ENCODE measurements at regions not wholly inside any gene's neighbourhood (a gene's known extent, or its start where the extent isn't known, plus 50 kb on each side); places are given as distances from the start of the nearest gene placed in this dataset.
A peak's percentile ranks its signal among the peaks of the same experiment; 100 is the strongest.
"Not testable (repeated sequence)": the region's sequence is repeated elsewhere in the genome, so short reads cannot be mapped to it uniquely, and the experiment has no call there.

DNA sequence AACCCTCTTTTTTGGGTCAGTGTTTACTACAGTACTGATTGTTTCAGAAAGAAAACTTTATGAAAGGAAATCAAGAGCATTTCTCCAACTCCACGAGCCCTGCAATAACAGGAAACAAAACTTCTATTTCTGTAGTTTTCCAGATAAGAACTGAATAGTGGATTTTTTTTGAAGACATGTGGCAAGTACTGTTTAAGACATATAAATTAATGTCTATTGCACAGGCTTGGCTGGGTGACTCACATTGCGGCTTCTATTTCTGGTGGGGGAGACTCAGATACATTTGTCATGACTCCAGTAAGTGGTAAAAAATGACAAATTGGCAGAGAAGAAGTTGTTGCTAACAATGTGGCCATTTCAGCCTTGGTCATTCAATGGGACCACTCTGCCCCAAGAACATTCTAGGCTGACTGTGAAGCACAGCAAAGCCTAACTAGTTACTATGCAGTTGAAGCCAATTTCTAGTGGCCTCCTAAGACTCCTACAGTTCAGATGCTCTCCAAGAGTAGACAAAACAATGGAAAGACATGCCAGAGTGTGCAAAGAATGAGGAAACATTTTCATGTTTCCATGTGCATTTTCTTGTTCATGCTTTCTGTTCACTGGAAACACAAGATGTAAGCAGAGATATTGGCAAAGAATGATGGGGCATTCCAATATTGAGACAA, 200.9 kb downstream of the EDN1 start:
- Histone ChIP-seq H3K9me3 (ENCODE audit: severe bottlenecking) (no peaks in the 10 kb centered on the region), H3K4me1 (ENCODE audit: insufficient read depth, poor library complexity, severe bottlenecking) (peaks cover 27% of the 10 kb centered on the region), H3K27me3 (ENCODE audit: insufficient read depth, poor library complexity, severe bottlenecking) (no peaks in the 10 kb centered on the region), H3K4me3 (ENCODE audit: severe bottlenecking) (no peak overlapping the region), H3K27ac (ENCODE audit: poor library complexity, severe bottlenecking) (peak overlapping the region; percentile 71), H3K36me3 (ENCODE audit: low read depth) (no peaks in the 10 kb centered on the region)
- TF ChIP-seq, protein P1, sequence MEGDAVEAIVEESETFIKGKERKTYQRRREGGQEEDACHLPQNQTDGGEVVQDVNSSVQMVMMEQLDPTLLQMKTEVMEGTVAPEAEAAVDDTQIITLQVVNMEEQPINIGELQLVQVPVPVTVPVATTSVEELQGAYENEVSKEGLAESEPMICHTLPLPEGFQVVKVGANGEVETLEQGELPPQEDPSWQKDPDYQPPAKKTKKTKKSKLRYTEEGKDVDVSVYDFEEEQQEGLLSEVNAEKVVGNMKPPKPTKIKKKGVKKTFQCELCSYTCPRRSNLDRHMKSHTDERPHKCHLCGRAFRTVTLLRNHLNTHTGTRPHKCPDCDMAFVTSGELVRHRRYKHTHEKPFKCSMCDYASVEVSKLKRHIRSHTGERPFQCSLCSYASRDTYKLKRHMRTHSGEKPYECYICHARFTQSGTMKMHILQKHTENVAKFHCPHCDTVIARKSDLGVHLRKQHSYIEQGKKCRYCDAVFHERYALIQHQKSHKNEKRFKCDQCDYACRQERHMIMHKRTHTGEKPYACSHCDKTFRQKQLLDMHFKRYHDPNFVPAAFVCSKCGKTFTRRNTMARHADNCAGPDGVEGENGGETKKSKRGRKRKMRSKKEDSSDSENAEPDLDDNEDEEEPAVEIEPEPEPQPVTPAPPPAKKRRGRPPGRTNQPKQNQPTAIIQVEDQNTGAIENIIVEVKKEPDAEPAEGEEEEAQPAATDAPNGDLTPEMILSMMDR (IDR thresholded peaks at IDR 0.05; ENCODE audit: poor library complexity, severe bottlenecking), result no peak
- DNase-seq (ENCODE audit: low spot score) (peak; percentile 62), ATAC-seq (ENCODE audit: low read depth) (peak; percentile 84)

DNA sequence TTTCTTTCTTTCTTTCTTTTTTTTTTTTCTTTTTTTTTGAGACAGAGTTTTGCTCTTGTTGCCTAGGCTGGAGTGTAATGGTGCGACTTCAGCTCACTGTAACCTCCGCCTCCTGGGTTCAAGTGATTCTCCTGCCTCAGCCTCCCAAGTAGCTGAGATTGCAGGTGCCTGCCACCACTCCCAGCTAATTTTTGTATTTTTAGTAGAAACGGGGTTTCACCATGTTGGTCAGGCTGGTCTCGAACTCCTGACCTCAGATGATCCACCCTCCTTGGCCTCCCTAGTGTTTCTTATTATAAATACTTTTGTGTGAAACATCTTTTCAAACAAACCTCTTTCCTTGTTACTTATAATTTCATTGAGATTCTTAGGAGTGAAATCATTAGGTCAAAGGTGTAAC, 202.8 kb downstream of the EDN1 start:
- peak overlapping the region; percentile 71 for H3K27ac ChIP-seq (ENCODE audit: poor library complexity, severe bottlenecking)
- not testable (repeated sequence) for DNase-seq (ENCODE audit: low spot score); H3K4me3 ChIP-seq (ENCODE audit: severe bottlenecking); ATAC-seq (ENCODE audit: low read depth); H3K9me3 ChIP-seq (ENCODE audit: severe bottlenecking); H3K27me3 ChIP-seq (ENCODE audit: insufficient read depth, poor library complexity, severe bottlenecking); H3K36me3 ChIP-seq (ENCODE audit: low read depth)
- H3K4me1 ChIP-seq (ENCODE audit: insufficient read depth, poor library complexity, severe bottlenecking), result peaks cover 27% of the 10 kb centered on the region

DNA sequence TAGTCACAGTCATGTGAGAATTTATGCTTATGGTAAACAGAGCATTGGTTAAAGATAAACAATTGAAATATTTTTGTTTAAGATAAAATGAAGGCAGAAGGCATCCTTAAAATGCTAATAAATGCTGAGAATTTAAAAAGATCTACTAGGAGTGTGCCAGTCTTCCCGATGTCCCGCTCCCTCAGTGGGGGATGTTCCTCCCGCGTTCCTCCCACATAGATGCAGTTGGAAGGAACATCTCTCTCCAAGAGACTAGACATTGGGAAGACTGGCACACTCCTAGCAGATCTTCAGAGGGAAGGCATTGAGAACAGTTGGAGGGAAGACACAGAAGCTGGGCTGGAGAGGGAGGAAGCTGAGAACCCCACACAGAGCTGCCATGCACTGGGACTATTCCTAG, 203.3 kb downstream of the EDN1 start:
- Histone ChIP-seq H3K27me3 (ENCODE audit: insufficient read depth, poor library complexity, severe bottlenecking) (no peaks in the 10 kb centered on the region), H3K9me3 (ENCODE audit: severe bottlenecking) (no peaks in the 10 kb centered on the region), H3K36me3 (ENCODE audit: low read depth) (no peaks in the 10 kb centered on the region), H3K4me3 (ENCODE audit: severe bottlenecking) (no peak overlapping the region), H3K27ac (ENCODE audit: poor library complexity, severe bottlenecking) (no peak overlapping the region), H3K4me1 (ENCODE audit: insufficient read depth, poor library complexity, severe bottlenecking) (peaks cover 27% of the 10 kb centered on the region)
- TF ChIP-seq, protein P1 (IDR thresholded peaks at IDR 0.05; ENCODE audit: poor library complexity, severe bottlenecking), result no peak
- ATAC-seq (ENCODE audit: low read depth) (no peak), DNase-seq (ENCODE audit: low spot score) (no peak)

DNA sequence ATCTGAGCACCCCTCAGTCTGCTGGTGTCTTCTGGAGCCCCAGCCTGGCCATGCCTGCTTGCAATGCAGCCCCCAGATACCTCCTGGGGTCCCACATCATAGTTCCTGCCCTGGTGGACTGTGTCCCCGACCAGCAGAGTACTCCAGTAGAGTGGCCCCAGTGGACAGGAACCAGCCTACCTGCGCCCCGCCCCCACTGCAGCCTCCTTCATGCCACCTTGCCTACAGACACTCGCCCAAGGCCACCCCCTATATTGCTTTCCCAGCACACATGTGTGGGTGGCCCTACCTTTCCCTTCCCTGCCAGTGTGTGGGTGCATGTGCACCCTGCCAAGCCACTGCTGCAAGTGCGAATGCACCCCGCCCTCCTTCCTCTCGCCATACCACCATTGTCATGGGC, 204.0 kb downstream of the EDN1 start:
- no peak overlapping the region for H3K4me3 ChIP-seq (ENCODE audit: severe bottlenecking)

DNA sequence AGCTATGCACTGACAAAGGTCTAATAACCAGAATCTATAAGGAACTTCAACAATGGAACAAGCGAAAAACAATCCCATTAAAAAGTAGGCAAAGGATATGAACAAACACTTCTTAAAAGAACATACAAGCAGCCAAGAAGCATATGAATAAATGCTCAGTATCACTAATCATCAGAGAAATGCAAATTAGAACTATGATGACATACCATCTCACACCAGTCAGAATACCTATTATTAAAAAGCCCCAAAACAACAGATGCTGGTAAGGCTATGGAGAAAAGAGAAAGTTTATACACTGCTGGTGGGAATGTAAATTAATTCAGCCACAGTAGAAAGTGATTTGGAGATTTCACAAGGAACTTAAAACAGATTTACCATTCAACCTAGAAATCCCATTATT, 211.8 kb downstream of the EDN1 start:
- TF ChIP-seq, protein P1 (IDR thresholded peaks at IDR 0.05; ENCODE audit: poor library complexity, severe bottlenecking), result no peak
- DNase-seq (ENCODE audit: low spot score), result no peak
- ATAC-seq (ENCODE audit: low read depth), result no peak

More for the DNA sequence above, 204.0 kb downstream of the EDN1 start:
- TF ChIP-seq, protein P1 (IDR thresholded peaks at IDR 0.05; ENCODE audit: poor library complexity, severe bottlenecking), result no peak
- no peaks in the 10 kb centered on the region for H3K27me3 ChIP-seq (ENCODE audit: insufficient read depth, poor library complexity, severe bottlenecking)
- H3K9me3 ChIP-seq (ENCODE audit: severe bottlenecking), result no peaks in the 10 kb centered on the region
- DNase-seq (ENCODE audit: low spot score) (no peak), ATAC-seq (ENCODE audit: low read depth) (no peak)
- H3K36me3 ChIP-seq (ENCODE audit: low read depth), result no peaks in the 10 kb centered on the region
- no peak overlapping the region for H3K27ac ChIP-seq (ENCODE audit: poor library complexity, severe bottlenecking)
- H3K4me1 ChIP-seq (ENCODE audit: insufficient read depth, poor library complexity, severe bottlenecking), result peaks cover 27% of the 10 kb centered on the region

More for the DNA sequence above, 211.8 kb downstream of the EDN1 start:
- no peak overlapping the region for H3K27ac ChIP-seq (ENCODE audit: poor library complexity, severe bottlenecking)
- H3K4me1 ChIP-seq (ENCODE audit: insufficient read depth, poor library complexity, severe bottlenecking), result peaks cover 6% of the 10 kb centered on the region
- H3K36me3 ChIP-seq (ENCODE audit: low read depth), result no peaks in the 10 kb centered on the region
- H3K4me3 ChIP-seq (ENCODE audit: severe bottlenecking), result no peak overlapping the region
- no peaks in the 10 kb centered on the region for H3K27me3 ChIP-seq (ENCODE audit: insufficient read depth, poor library complexity, severe bottlenecking)
- H3K9me3 ChIP-seq (ENCODE audit: severe bottlenecking), result no peaks in the 10 kb centered on the region
